ENCODE measurements at regions not wholly inside any gene's neighbourhood (a gene's known extent, or its start where the extent isn't known, plus 50 kb on each side); places are given as distances from the start of the nearest gene placed in this dataset.

DNA sequence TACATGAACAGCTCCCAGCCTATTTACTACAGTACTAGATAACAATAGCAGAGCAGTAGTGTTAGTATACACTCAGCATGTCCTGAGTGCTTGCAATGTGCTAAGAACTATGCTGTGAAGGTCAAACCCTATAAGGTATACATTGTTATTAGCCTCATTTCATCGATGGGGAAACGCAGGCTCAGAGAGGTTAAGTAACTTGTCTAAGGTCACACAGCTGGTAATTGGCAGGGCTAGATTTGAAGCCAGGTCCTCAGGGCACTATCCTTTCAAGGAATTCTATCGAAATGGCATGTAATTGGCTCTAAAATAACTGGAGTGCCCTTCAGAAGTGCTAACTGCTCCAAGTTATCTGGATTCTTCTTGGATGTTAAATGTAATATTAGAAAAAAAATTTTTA, 295.6 kb downstream of the ZNF536 start:
- no peaks in the 10 kb centered on the region for H3K36me3 ChIP-seq
- DNase-seq (no peak), FAIRE-seq (no peak), ATAC-seq (no peak)
- H3K27me3 ChIP-seq: no peaks in the 10 kb centered on the region
- WGBS, 2 donors: 41 to 47% methylated on average over 3 of the region's 3 CpGs
- TF ChIP-seq, protein P1, sequence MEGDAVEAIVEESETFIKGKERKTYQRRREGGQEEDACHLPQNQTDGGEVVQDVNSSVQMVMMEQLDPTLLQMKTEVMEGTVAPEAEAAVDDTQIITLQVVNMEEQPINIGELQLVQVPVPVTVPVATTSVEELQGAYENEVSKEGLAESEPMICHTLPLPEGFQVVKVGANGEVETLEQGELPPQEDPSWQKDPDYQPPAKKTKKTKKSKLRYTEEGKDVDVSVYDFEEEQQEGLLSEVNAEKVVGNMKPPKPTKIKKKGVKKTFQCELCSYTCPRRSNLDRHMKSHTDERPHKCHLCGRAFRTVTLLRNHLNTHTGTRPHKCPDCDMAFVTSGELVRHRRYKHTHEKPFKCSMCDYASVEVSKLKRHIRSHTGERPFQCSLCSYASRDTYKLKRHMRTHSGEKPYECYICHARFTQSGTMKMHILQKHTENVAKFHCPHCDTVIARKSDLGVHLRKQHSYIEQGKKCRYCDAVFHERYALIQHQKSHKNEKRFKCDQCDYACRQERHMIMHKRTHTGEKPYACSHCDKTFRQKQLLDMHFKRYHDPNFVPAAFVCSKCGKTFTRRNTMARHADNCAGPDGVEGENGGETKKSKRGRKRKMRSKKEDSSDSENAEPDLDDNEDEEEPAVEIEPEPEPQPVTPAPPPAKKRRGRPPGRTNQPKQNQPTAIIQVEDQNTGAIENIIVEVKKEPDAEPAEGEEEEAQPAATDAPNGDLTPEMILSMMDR (IDR thresholded peaks at IDR 0.05): no peak
- H3K4me1 ChIP-seq: peaks cover 19 to 28% (median 27%) of the 10 kb centered on the region in 3 donors
- H3K4me3 ChIP-seq: no peak overlapping the region
- H3K27ac ChIP-seq: no peak overlapping the region
- intact Hi-C loops (cut with DNase I): no loop called here
- no peaks in the 10 kb centered on the region for H3K9me3 ChIP-seq

DNA sequence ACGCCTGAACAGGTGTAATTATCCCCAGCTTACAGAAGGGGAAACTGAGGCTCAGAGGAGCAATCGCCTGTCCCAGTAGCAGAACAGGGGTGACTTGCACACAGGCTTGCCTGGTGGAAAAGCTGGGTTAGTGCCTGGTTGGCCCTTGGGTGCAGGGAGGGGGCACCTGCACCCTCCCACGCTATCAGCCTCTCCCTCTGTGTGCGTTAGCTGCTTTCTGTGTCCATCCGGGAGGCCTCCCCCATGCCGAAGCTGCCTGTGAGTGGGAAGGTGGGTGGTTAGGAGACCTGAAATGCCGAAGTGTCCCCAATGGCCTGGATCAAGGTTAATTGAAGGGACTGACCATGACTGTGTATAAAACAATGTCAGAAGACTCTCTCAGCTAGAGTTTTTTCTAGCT, 295.0 kb downstream of the ZNF536 start:
- 70 to 72% methylated on average over 7 of the region's 7 CpGs for WGBS, 2 donors
- Histone ChIP-seq H3K4me1 (peaks cover 19 to 30% (median 29%) of the 10 kb centered on the region in 3 donors), H3K4me3 (no peak overlapping the region), H3K27ac (no peak overlapping the region), H3K9me3 (no peaks in the 10 kb centered on the region), H3K36me3 (no peaks in the 10 kb centered on the region), H3K27me3 (no peaks in the 10 kb centered on the region)
- no peak for ATAC-seq
- FAIRE-seq: no peak
- intact Hi-C loops (cut with DNase I): no loop called here
- TF ChIP-seq, protein P1 (IDR thresholded peaks at IDR 0.05): no peak
- DNase-seq: no peak

DNA sequence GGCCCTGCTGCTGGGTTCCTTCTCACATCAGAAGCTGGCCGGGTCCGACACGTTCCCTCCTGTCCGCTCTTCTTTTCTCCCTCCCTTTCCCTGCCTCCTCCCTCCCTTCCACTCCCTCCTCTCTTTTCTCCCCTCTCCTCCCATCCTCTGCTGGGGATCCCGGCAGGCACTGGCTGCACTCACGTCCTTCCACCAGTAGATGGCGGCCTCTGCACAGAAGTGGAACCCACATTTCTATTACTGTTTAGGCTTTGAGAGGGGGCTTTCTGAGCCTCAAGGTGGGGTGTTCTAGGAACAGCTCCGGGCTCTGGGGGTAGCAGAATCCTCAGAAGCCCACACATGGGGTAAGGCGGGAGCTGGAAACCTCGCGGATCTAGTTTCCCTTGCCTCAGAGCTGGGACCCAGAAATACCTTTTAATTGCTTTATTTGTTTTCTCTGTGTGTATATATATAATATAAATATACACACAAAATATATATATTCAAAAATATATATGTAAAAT, 294.2 kb downstream of the ZNF536 start:
- no peaks in the 10 kb centered on the region for H3K36me3 ChIP-seq
- ATAC-seq: peak in 3 of 4 donors; percentile 28 to 49 (median 44)
- H3K9me3 ChIP-seq: no peaks in the 10 kb centered on the region
- no peak for FAIRE-seq
- no peak overlapping the region for H3K4me3 ChIP-seq
- TF ChIP-seq, protein P1 (IDR thresholded peaks at IDR 0.05): peak; percentile 78 to 91 (median 87)
- peak in 5 of 6 donors; percentile 38 to 83 (median 66) for DNase-seq
- intact Hi-C loops (cut with DNase I): no loop called here
- 2 to 4% methylated on average over 11 of the region's 11 CpGs for WGBS, 2 donors
- peak overlapping the region in 2 of 4 donors; percentile 75 to 81 for H3K27ac ChIP-seq
- peaks cover 19 to 34% (median 29%) of the 10 kb centered on the region in 3 donors for H3K4me1 ChIP-seq
- H3K27me3 ChIP-seq: no peaks in the 10 kb centered on the region

DNA sequence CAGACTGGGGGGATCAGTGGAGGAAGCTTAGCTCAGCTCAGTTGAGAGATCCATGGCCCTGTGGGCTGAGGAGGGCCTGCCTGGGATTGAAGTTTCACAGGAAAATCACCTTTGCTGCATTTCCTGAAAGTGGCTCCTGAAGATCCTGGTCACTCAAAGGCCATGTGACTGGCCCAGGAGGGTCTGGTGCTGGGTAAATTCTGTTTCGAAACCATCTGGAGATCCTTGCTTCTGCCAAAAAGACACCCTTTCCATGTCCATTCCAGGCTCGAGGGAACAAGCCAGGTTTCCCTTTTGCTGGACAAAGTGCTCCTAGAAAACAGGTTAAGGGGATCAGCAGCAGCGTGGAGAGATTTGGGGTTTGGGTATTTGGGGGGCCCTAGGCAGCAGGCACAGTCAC, 293.3 kb downstream of the ZNF536 start:
- Histone ChIP-seq H3K4me1 (peaks cover 19 to 34% (median 29%) of the 10 kb centered on the region in 3 donors), H3K36me3 (no peaks in the 10 kb centered on the region), H3K27me3 (no peaks in the 10 kb centered on the region), H3K4me3 (no peak overlapping the region), H3K27ac (peak overlapping the region; percentile 75 to 81 (median 80)), H3K9me3 (no peaks in the 10 kb centered on the region)
- TF ChIP-seq, protein P1 (IDR thresholded peaks at IDR 0.05): no peak
- peak; percentile 16 to 43 (median 38) for ATAC-seq
- intact Hi-C loops (cut with DNase I): no loop called here
- 29 to 39% methylated on average over 3 of the region's 3 CpGs for WGBS, 2 donors
- DNase-seq: peak in 4 of 6 donors; percentile 37 to 74 (median 57)
- no peak for FAIRE-seq

DNA sequence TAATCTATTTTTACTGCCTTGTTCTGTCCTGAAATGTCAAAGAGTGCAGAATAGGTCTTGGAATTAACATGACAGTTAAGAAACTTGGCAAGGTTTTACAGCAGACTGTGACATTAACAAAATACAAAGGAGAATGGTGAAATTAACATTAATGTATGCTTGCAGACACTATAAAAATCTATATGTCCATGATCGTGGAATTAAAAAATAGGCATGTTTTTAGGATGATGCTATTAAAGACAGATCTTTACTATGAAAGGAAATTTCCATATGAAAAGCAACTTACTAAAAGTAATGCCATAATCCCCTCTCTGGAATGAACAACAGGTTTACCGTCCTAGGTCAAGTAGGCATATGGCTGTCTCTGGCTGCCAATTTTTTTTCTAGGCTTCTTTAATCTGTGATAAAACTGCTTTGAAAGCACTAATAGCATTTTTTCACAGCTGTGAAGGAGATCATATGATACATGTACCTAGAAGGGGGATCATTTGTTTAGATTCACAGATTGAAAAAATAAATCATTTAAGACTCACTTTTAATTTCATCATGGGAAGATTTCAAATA, 291.5 kb downstream of the ZNF536 start:
- TF ChIP-seq, protein P1 (IDR thresholded peaks at IDR 0.05): no peak
- FAIRE-seq (no peak), ATAC-seq (peak in 3 of 4 donors; percentile 2 to 11 (median 5)), DNase-seq (no peak)
- Histone ChIP-seq H3K27me3 (no peaks in the 10 kb centered on the region), H3K4me1 (peaks cover 19 to 34% (median 29%) of the 10 kb centered on the region in 3 donors), H3K36me3 (no peaks in the 10 kb centered on the region), H3K9me3 (no peaks in the 10 kb centered on the region), H3K27ac (peak overlapping the region; percentile 75 to 81 (median 80)), H3K4me3 (peak overlapping the region in 1 of 4 donors; percentile 0)
- 21 to 28% methylated on average over 2 of the region's 2 CpGs for WGBS, 2 donors
- intact Hi-C loops (cut with DNase I): no loop called here
